Epithelial cell of esophagus (primary cell): ENCODE measurements at regions not wholly inside any gene's neighbourhood (a gene's known extent, or its start where the extent isn't known, plus 50 kb on each side); places are given as distances from the start of the nearest gene placed in this dataset.

Experiments used
- DNase-seq: peaks from one replicate; pipeline ENCODE4 v3.0.0; 2010; ENCODE audit warnings: low read depth
- H3K4me3 ChIP-seq: 2 replicates; pipeline ENCODE4 v1.5.1; 2011; ENCODE audit warnings: mild to moderate bottlenecking, low read length, control low read depth
- TF ChIP-seq, protein P1 (sequence below): IDR thresholded peaks from 2 replicates; pipeline ENCODE4 v1.5.1; 2011; ENCODE audit warnings: low read depth, mild to moderate bottlenecking, low read length, control low read depth, inconsistent platforms; ENCODE audit not compliant: insufficient read depth; ENCODE audit errors: missing control alignments

DNA sequence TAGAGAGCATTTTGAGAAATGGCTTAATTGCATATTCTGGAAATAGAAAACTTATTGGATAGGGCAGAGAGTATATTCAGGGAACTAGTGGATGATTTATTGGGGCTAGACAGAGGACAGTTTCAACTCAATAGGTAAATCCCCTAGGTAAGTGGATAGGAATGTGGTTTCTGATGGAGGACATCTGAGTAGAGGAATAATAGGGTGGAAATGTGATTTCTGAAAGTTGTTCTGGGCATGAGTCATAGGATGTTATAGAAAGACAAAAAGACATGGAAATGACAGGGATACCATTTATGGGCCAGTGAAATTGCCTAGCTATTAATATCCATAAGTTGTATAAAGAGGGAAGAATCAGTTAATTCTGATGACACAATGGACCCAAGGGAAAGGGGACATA is 563.3 kb upstream of the GOLIM4 start:
- TF ChIP-seq, protein P1, sequence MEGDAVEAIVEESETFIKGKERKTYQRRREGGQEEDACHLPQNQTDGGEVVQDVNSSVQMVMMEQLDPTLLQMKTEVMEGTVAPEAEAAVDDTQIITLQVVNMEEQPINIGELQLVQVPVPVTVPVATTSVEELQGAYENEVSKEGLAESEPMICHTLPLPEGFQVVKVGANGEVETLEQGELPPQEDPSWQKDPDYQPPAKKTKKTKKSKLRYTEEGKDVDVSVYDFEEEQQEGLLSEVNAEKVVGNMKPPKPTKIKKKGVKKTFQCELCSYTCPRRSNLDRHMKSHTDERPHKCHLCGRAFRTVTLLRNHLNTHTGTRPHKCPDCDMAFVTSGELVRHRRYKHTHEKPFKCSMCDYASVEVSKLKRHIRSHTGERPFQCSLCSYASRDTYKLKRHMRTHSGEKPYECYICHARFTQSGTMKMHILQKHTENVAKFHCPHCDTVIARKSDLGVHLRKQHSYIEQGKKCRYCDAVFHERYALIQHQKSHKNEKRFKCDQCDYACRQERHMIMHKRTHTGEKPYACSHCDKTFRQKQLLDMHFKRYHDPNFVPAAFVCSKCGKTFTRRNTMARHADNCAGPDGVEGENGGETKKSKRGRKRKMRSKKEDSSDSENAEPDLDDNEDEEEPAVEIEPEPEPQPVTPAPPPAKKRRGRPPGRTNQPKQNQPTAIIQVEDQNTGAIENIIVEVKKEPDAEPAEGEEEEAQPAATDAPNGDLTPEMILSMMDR = no peak
- H3K4me3 ChIP-seq = no peak overlapping the region
- peak; percentile 7 for DNase-seq

DNA sequence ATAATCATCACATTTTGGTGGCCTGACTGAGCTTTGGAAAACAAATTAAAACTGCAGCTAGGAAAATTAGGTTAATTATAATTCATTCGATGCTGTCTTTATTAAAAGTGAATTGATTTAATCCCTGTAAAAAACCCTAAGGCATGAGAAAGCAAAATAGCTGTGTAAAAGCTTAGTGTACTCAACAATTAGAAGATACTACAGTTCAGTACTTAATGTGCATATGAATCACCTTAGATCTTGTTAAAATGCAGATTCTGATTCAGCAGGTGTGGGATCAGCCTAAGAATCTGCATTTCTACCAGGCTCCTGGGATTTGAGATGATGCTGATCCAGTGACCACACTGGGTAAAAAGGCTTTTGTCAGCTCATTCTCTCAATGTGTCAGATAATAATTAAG is 559.9 kb upstream of the GOLIM4 start:
- no peak for DNase-seq
- TF ChIP-seq, protein P1 = no peak
- H3K4me3 ChIP-seq = no peak overlapping the region

DNA sequence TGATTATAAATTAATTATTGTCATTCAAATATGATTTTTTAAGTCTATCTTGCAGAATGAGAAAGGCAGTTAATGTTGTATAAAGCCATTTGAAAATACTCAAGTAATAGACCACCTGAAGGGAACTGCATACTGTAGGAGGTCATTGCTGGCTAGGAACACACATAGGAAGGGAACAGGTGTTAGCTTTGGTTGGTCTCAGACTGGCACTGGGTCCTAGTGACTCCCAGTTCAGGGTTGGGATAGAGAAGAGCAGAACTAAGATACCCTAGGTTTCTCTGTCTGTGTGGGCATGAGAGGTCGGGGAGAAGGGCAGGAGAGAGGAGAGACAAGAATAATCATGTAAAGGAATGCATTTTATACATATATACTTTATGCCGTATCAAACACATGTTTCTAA is 559.0 kb upstream of the GOLIM4 start:
- DNase-seq = no peak
- H3K4me3 ChIP-seq = no peak overlapping the region
- TF ChIP-seq, protein P1 = no peak

GRCh38 chr3:168653255-168653654 is 557.5 kb upstream of the GOLIM4 start:
- no peak overlapping the region for H3K4me3 ChIP-seq
- TF ChIP-seq, protein P1 = no peak
- no peak for DNase-seq

- DNase-seq = no peak
- no peak overlapping the region for H3K4me3 ChIP-seq
- TF ChIP-seq, protein P1 = no peak
These were observed 552.6 kb upstream of the GOLIM4 start for GRCh38 chr3:168648321-168648720.

DNA sequence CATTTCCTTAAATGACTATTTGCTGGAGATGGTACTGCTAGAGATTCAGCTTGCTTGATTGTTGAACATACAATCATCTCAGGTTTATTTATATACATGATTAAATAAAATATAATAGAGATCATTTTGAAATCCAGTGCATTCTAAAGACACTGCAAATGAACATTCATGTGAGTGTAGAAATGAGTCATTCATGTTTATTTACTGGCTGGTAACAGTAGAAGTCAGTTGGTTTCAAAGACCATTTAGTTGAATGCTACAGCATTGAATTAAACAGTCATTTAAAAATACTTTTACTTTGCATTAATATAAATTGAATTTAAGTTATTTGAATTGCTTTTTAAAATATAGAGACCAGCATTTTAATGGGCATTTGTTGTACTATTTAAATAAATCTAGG is 551.9 kb upstream of the GOLIM4 start:
- TF ChIP-seq, protein P1 = no peak
- H3K4me3 ChIP-seq = no peak overlapping the region
- no peak for DNase-seq

DNA sequence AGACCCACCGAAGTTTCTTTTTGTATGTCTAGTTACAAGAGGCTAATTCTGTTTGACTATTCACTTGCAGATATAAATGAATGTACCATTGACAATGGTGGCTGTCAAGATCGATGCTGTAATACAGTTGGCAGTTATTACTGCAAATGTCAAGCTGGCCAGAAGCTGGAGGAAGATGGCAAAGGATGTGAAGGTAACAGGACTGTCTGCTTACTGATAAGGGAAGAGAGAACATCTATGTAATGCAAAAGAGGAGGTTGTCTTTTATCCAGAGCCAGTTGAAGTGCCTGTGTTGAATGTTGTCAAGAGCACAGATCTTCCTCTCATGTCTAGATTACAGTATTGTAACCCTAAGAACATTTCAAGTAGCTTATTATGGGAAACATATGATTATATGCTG is 549.5 kb upstream of the GOLIM4 start:
- H3K4me3 ChIP-seq = no peak overlapping the region
- TF ChIP-seq, protein P1 = no peak
- DNase-seq = no peak
